GM20000 (cell line): ENCODE measurements at regions not wholly inside any gene's neighbourhood (a gene's known extent, or its start where the extent isn't known, plus 50 kb on each side); places are given as distances from the start of the nearest gene placed in this dataset.

ENCODE experiments used
- DNase-seq: peaks from one replicate; pipeline ENCODE4 v3.0.0; 2012; ENCODE audit warnings: low spot score
- CTCF ChIP-seq: IDR thresholded peaks from 2 replicates; pipeline ENCODE4 v1.5.1; 2012; ENCODE audit warnings: mild to moderate bottlenecking, control low read depth; ENCODE audit errors: extremely low read depth, missing control alignments

- DNase-seq, result no peak
- no peak for TF ChIP-seq CTCF
Measured at GRCh38 chr14:39876916-39877315, 444.7 kb upstream of the FBXO33 start.

- TF ChIP-seq CTCF, result no peak
- no peak for DNase-seq
Measured at GRCh38 chr14:39875028-39875427, 442.8 kb upstream of the FBXO33 start.

GRCh38 chr14:39873791-39874190, 441.6 kb upstream of the FBXO33 start:
- no peak for DNase-seq
- TF ChIP-seq CTCF, result no peak

- TF ChIP-seq CTCF, result no peak
- no peak for DNase-seq
Measured at GRCh38 chr14:39868949-39869348, 436.7 kb upstream of the FBXO33 start.

GRCh38 chr14:39868251-39868650, 436.0 kb upstream of the FBXO33 start:
- no peak for TF ChIP-seq CTCF
- no peak for DNase-seq

- TF ChIP-seq CTCF, result no peak
Measured at GRCh38 chr14:39863441-39863840, 431.2 kb upstream of the FBXO33 start.

GRCh38 chr14:39861696-39862095, 429.5 kb upstream of the FBXO33 start:
- no peak for DNase-seq
- no peak for TF ChIP-seq CTCF

More at GRCh38 chr14:39863441-39863840, 431.2 kb upstream of the FBXO33 start:
- DNase-seq, result no peak

GRCh38 chr14:39861229-39861600, 429.0 kb upstream of the FBXO33 start:
- no peak for DNase-seq
- no peak for TF ChIP-seq CTCF
